ENCODE measurements at regions not wholly inside any gene's neighbourhood (a gene's known extent, or its start where the extent isn't known, plus 50 kb on each side); places are given as distances from the start of the nearest gene placed in this dataset.
"Not testable (repeated sequence)": the region's sequence is repeated elsewhere in the genome, so short reads cannot be mapped to it uniquely, and the experiment has no call there.

GRCh38 chr13:70568571-70568970 lies 460.3 kb upstream of the KLHL1 start:
- no peak overlapping the region for H3K27ac Mint-ChIP-seq
- no peaks in the 10 kb centered on the region for H3K36me3 Mint-ChIP-seq
- DNase-seq (ENCODE audit: low spot score in 2 of 2): no peak
- H3K9me3 Mint-ChIP-seq: no peaks in the 10 kb centered on the region
- peak in 1 of 2 donors; percentile 47 for ATAC-seq

- H3K36me3 Mint-ChIP-seq: no peaks in the 10 kb centered on the region
- peaks cover 9% of the 10 kb centered on the region in 2 donors for H3K9me3 Mint-ChIP-seq
- ATAC-seq (no peak), DNase-seq (ENCODE audit: low spot score in 2 of 2) (no peak)
- no peak overlapping the region for H3K27ac Mint-ChIP-seq
Observed at GRCh38 chr13:70544706-70545105, 436.5 kb upstream of the KLHL1 start.

GRCh38 chr13:70541451-70541850 lies 433.2 kb upstream of the KLHL1 start:
- H3K36me3 Mint-ChIP-seq: no peaks in the 10 kb centered on the region
- H3K9me3 Mint-ChIP-seq: peaks cover 10 to 11% of the 10 kb centered on the region in 2 donors
- ATAC-seq (no peak), DNase-seq (ENCODE audit: low spot score in 2 of 2) (no peak)
- no peak overlapping the region for H3K27ac Mint-ChIP-seq

GRCh38 chr13:70534466-70534865 lies 426.2 kb upstream of the KLHL1 start:
- no peaks in the 10 kb centered on the region for H3K36me3 Mint-ChIP-seq
- ATAC-seq: no peak
- H3K27ac Mint-ChIP-seq: no peak overlapping the region
- DNase-seq (ENCODE audit: low spot score in 2 of 2): no peak
- peaks cover 5 to 13% of the 10 kb centered on the region in 2 donors for H3K9me3 Mint-ChIP-seq

GRCh38 chr13:70529652-70530051 lies 421.4 kb upstream of the KLHL1 start:
- no peak overlapping the region for H3K27ac Mint-ChIP-seq
- peaks cover 0 to 7% of the 10 kb centered on the region in 2 donors for H3K9me3 Mint-ChIP-seq
- ATAC-seq: no peak
- H3K36me3 Mint-ChIP-seq: no peaks in the 10 kb centered on the region
- no peak for DNase-seq (ENCODE audit: low spot score in 2 of 2)

- no peaks in the 10 kb centered on the region for H3K36me3 Mint-ChIP-seq
- peaks cover 0 to 6% of the 10 kb centered on the region in 2 donors for H3K9me3 Mint-ChIP-seq
- no peak overlapping the region for H3K27ac Mint-ChIP-seq
- DNase-seq (ENCODE audit: low spot score in 2 of 2): no peak
- no peak for ATAC-seq
Observed at GRCh38 chr13:70527599-70527998, 419.3 kb upstream of the KLHL1 start.

GRCh38 chr13:70523622-70524021 lies 415.4 kb upstream of the KLHL1 start:
- H3K27ac Mint-ChIP-seq: no peak overlapping the region
- H3K9me3 Mint-ChIP-seq: peaks cover 0 to 6% of the 10 kb centered on the region in 2 donors
- no peak for DNase-seq (ENCODE audit: low spot score in 2 of 2)
- ATAC-seq: no peak
- H3K36me3 Mint-ChIP-seq: no peaks in the 10 kb centered on the region

GRCh38 chr13:70520275-70521036 lies 412.2 kb upstream of the KLHL1 start:
- DNase-seq (ENCODE audit: low spot score in 2 of 2): no peak
- H3K36me3 Mint-ChIP-seq: no peaks in the 10 kb centered on the region
- ATAC-seq: no peak
- no peak overlapping the region for H3K27ac Mint-ChIP-seq
- H3K9me3 Mint-ChIP-seq: peaks cover 0 to 6% of the 10 kb centered on the region in 2 donors

GRCh38 chr13:70518081-70518480 lies 409.8 kb upstream of the KLHL1 start:
- Mint-ChIP-seq H3K36me3 (no peaks in the 10 kb centered on the region), H3K9me3 (peaks cover 0 to 3% of the 10 kb centered on the region in 2 donors), H3K27ac (no peak overlapping the region)
- ATAC-seq: no peak
- DNase-seq (ENCODE audit: low spot score in 2 of 2): no peak

GRCh38 chr13:70516226-70516625 lies 408.0 kb upstream of the KLHL1 start:
- DNase-seq (ENCODE audit: low spot score in 2 of 2): no peak
- Mint-ChIP-seq H3K36me3 (no peaks in the 10 kb centered on the region), H3K9me3 (peaks cover 0 to 10% of the 10 kb centered on the region in 2 donors), H3K27ac (no peak overlapping the region)
- no peak for ATAC-seq

GRCh38 chr13:70511861-70512417 lies 403.7 kb upstream of the KLHL1 start:
- ATAC-seq; DNase-seq (ENCODE audit: low spot score in 2 of 2); H3K36me3 Mint-ChIP-seq; H3K27ac Mint-ChIP-seq: not testable (repeated sequence)
- peaks cover 0 to 15% of the 10 kb centered on the region in 2 donors for H3K9me3 Mint-ChIP-seq

GRCh38 chr13:70505809-70506208 lies 397.6 kb upstream of the KLHL1 start:
- DNase-seq (ENCODE audit: low spot score in 2 of 2): no peak
- no peak for ATAC-seq
- no peaks in the 10 kb centered on the region for H3K36me3 Mint-ChIP-seq
- peaks cover 0 to 7% of the 10 kb centered on the region in 2 donors for H3K9me3 Mint-ChIP-seq
- no peak overlapping the region for H3K27ac Mint-ChIP-seq

GRCh38 chr13:70502944-70503343 lies 394.7 kb upstream of the KLHL1 start:
- DNase-seq (ENCODE audit: low spot score in 2 of 2) (no peak), ATAC-seq (no peak)
- Mint-ChIP-seq H3K36me3 (no peaks in the 10 kb centered on the region), H3K27ac (no peak overlapping the region), H3K9me3 (peaks cover 0 to 12% of the 10 kb centered on the region in 2 donors)

GRCh38 chr13:70490320-70490935 lies 382.2 kb upstream of the KLHL1 start:
- no peak for ATAC-seq
- no peak for DNase-seq (ENCODE audit: low spot score in 2 of 2)
- Mint-ChIP-seq H3K9me3 (peaks cover 16 to 26% of the 10 kb centered on the region in 2 donors), H3K36me3 (peaks cover 6 to 13% of the 10 kb centered on the region in 2 donors), H3K27ac (no peak overlapping the region)

GRCh38 chr13:70484931-70485330 lies 376.7 kb upstream of the KLHL1 start:
- H3K36me3 Mint-ChIP-seq: peaks cover 2 to 4% of the 10 kb centered on the region in 2 donors
- peaks cover 10 to 14% of the 10 kb centered on the region in 2 donors for H3K9me3 Mint-ChIP-seq
- no peak for DNase-seq (ENCODE audit: low spot score in 2 of 2)
- ATAC-seq: no peak
- no peak overlapping the region for H3K27ac Mint-ChIP-seq

- ATAC-seq (no peak), DNase-seq (ENCODE audit: low spot score in 2 of 2) (no peak)
- peaks cover 0 to under 1% of the 10 kb centered on the region in 2 donors for H3K36me3 Mint-ChIP-seq
- H3K27ac Mint-ChIP-seq: no peak overlapping the region
- peaks cover 4 to 8% of the 10 kb centered on the region in 2 donors for H3K9me3 Mint-ChIP-seq
Observed at GRCh38 chr13:70483599-70484276, 375.5 kb upstream of the KLHL1 start.

- Mint-ChIP-seq H3K36me3 (peaks cover 0 to 4% of the 10 kb centered on the region in 2 donors), H3K27ac (no peak overlapping the region), H3K9me3 (peaks cover 0 to 4% of the 10 kb centered on the region in 2 donors)
- ATAC-seq: no peak
- no peak for DNase-seq (ENCODE audit: low spot score in 2 of 2)
Observed at GRCh38 chr13:70473907-70474306, 365.7 kb upstream of the KLHL1 start.
